Endothelial cell of umbilical vein (primary cell): ENCODE measurements at regions not wholly inside any gene's neighbourhood (a gene's known extent, or its start where the extent isn't known, plus 50 kb on each side); places are given as distances from the start of the nearest gene placed in this dataset.

Experiments used
- CTCF ChIP-seq, 2 donors: IDR thresholded peaks; 1 replicate in 1 of 2; 2 replicates in 1 of 2; pipeline ENCODE4 v1.5.1; 2011; ENCODE audit warnings: low read length in 2 of 2, mild to moderate bottlenecking in 2 of 2, moderate library complexity in 2 of 2, control low read depth in 1 of 2, inconsistent platforms in 1 of 2, low read depth in 1 of 2; ENCODE audit not compliant: insufficient read depth in 1 of 2; ENCODE audit errors: extremely low read depth in 1 of 2
- EZH2 ChIP-seq: IDR thresholded peaks from 2 replicates; pipeline ENCODE4 v1.6.1; 2012; ENCODE audit warnings: borderline replicate concordance, low read depth, mild to moderate bottlenecking, moderate library complexity, low read length, inconsistent platforms; ENCODE audit not compliant: severe bottlenecking
- FOS ChIP-seq: IDR thresholded peaks from 2 replicates; pipeline ENCODE4 v1.6.1; 2011; ENCODE audit warnings: mild to moderate bottlenecking, low read length, moderate library complexity, borderline replicate concordance; ENCODE audit not compliant: insufficient read depth
- GATA2 ChIP-seq: IDR thresholded peaks from 2 replicates; pipeline ENCODE4 v1.7.0; 2011; ENCODE audit warnings: low read depth, mild to moderate bottlenecking, moderate library complexity, mixed read lengths, low read length; ENCODE audit not compliant: insufficient read length, insufficient read depth
- JUN ChIP-seq: IDR thresholded peaks from 2 replicates; pipeline ENCODE4 v1.6.1; 2011; ENCODE audit warnings: borderline replicate concordance, low read depth; ENCODE audit not compliant: insufficient read length, insufficient read depth
- MAX ChIP-seq: IDR thresholded peaks from 2 replicates; pipeline ENCODE4 v1.6.1; 2011; ENCODE audit not compliant: insufficient read depth, insufficient read length
- MYC ChIP-seq: IDR thresholded peaks from one replicate; pipeline ENCODE4 v1.6.1; 2011; ENCODE audit warnings: mild to moderate bottlenecking, low read depth, low read length
- POLR2A ChIP-seq: IDR thresholded peaks from 2 replicates; pipeline ENCODE4 v1.6.1; 2012; ENCODE audit warnings: low read depth, mild to moderate bottlenecking, control low read depth, low read length
- POLR2AphosphoS5 ChIP-seq: IDR thresholded peaks from 2 replicates; pipeline ENCODE4 v1.6.1; 2012; ENCODE audit warnings: low read depth, mild to moderate bottlenecking, control low read depth, low read length, moderate library complexity; ENCODE audit not compliant: insufficient read depth

- TF ChIP-seq POLR2A: no peak
- no peak for TF ChIP-seq CTCF (IDR thresholded peaks at IDR 0.05; ENCODE audit: extremely low read depth in 1 of 2, insufficient read depth in 1 of 2, low read depth in 1 of 2, low read length in 2 of 2)
- no peak for TF ChIP-seq EZH2
- TF ChIP-seq GATA2: no peak
- no peak for TF ChIP-seq POLR2AphosphoS5
- no peak for TF ChIP-seq JUN
- TF ChIP-seq MAX: no peak
- no peak for TF ChIP-seq MYC
- no peak for TF ChIP-seq FOS
Measured at GRCh38 chr12:41731061-41731460, 413.6 kb downstream of the GXYLT1 start.
